ENCODE measurements at regions not wholly inside any gene's neighbourhood (a gene's known extent, or its start where the extent isn't known, plus 50 kb on each side); places are given as distances from the start of the nearest gene placed in this dataset.
A peak's percentile ranks its signal among the peaks of the same experiment; 100 is the strongest.

DNA sequence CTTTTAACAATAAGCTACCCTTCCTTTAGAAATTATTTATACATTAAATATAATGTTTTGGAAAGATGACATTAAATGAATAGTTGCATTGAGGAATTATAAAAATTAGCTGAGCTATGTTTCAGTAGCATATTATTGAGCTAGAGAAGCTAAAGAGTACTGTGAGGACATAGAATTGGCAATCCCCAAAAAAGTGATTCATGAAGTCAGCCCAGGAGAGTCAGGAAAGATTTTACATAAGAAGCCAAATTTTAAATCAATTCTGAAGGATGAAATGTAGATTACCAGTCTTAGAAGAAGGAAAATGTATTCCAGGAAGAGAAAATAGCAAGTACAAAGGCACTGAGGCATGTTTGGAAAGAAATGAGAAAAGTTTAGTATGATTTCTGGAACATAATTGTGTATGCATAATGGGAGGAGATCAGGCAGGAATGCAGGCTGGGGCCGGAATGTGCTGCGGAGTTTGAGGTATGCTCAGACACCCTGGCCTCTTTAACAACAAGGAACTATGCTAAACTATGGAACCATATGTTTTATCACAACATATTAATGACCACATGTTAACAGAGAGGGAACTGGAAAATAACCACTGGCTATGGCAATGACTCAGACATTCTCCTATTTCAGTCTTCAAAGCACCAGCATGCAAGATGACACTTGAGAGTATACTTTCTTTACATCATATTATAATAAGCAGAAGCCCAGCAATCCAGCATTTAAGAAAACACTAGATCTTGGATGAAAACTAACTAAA lies 103.3 kb upstream of the COL8A1 start:
- Mint-ChIP-seq H3K27ac (ENCODE audit: unreplicated experiment) (peak overlapping the region; percentile 81), H3K27me3 (ENCODE audit: low read depth, unreplicated experiment) (no peaks in the 10 kb centered on the region), H3K4me1 (ENCODE audit: low read depth, unreplicated experiment) (peaks cover 21% of the 10 kb centered on the region), H3K36me3 (ENCODE audit: low read depth, unreplicated experiment) (no peaks in the 10 kb centered on the region), H3K9me3 (ENCODE audit: unreplicated experiment) (peaks cover 5% of the 10 kb centered on the region), H3K4me3 (ENCODE audit: unreplicated experiment) (no peak overlapping the region)
- no peak overlapping the region for H3K4me3 ChIP-seq (ENCODE audit: insufficient read depth, low read depth, low read length)
- H3K9ac ChIP-seq (ENCODE audit: low read length) = no peak overlapping the region
- no peaks in the 10 kb centered on the region for H3K79me2 ChIP-seq (ENCODE audit: insufficient read depth, low read length)
- no peaks in the 10 kb centered on the region for H3K36me3 ChIP-seq (ENCODE audit: insufficient read depth, low read length)
- FAIRE-seq (peak; percentile 45), DNase-seq (ENCODE audit: low read depth) (peak; percentile 81)
- no peak for TF ChIP-seq EZH2 (IDR thresholded peaks at IDR 0.05; ENCODE audit: insufficient read depth, low read length)
- TF ChIP-seq, protein P1, sequence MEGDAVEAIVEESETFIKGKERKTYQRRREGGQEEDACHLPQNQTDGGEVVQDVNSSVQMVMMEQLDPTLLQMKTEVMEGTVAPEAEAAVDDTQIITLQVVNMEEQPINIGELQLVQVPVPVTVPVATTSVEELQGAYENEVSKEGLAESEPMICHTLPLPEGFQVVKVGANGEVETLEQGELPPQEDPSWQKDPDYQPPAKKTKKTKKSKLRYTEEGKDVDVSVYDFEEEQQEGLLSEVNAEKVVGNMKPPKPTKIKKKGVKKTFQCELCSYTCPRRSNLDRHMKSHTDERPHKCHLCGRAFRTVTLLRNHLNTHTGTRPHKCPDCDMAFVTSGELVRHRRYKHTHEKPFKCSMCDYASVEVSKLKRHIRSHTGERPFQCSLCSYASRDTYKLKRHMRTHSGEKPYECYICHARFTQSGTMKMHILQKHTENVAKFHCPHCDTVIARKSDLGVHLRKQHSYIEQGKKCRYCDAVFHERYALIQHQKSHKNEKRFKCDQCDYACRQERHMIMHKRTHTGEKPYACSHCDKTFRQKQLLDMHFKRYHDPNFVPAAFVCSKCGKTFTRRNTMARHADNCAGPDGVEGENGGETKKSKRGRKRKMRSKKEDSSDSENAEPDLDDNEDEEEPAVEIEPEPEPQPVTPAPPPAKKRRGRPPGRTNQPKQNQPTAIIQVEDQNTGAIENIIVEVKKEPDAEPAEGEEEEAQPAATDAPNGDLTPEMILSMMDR (IDR thresholded peaks at IDR 0.05; ENCODE audit: insufficient read depth, low read depth, low read length) = no peak
- peak overlapping the region; percentile 30 for H3K4me2 ChIP-seq (ENCODE audit: low read length)
- H3K9me3 ChIP-seq (ENCODE audit: insufficient read depth, low read depth, low read length) = no peaks in the 10 kb centered on the region
- H3K27ac ChIP-seq (ENCODE audit: low read depth, low read length) = peak overlapping the region; percentile 10
- H3K4me1 ChIP-seq (ENCODE audit: insufficient read depth, low read length) = peaks cover 9% of the 10 kb centered on the region
- H4K20me1 ChIP-seq (ENCODE audit: insufficient read depth, low read length) = no peaks in the 10 kb centered on the region
- no peak overlapping the region for H2AFZ ChIP-seq (ENCODE audit: low read depth, low read length)
- H3K27me3 ChIP-seq (ENCODE audit: insufficient read depth, low read length) = no peaks in the 10 kb centered on the region

GRCh38 chr3:99532246-99532645 lies 106.1 kb upstream of the COL8A1 start:
- H3K4me3 Mint-ChIP-seq (ENCODE audit: unreplicated experiment) = no peak overlapping the region
- no peaks in the 10 kb centered on the region for H3K9me3 ChIP-seq (ENCODE audit: insufficient read depth, low read depth, low read length)
- H3K9ac ChIP-seq (ENCODE audit: low read length) = no peak overlapping the region
- H3K27ac ChIP-seq (ENCODE audit: low read depth, low read length) = no peak overlapping the region
- H3K27ac Mint-ChIP-seq (ENCODE audit: unreplicated experiment) = peak overlapping the region; percentile 5
- no peaks in the 10 kb centered on the region for H3K27me3 ChIP-seq (ENCODE audit: insufficient read depth, low read length)
- H3K4me1 ChIP-seq (ENCODE audit: insufficient read depth, low read length) = peaks cover 17% of the 10 kb centered on the region
- FAIRE-seq (peak; percentile 9), DNase-seq (ENCODE audit: low read depth) (peak; percentile 55)
- no peaks in the 10 kb centered on the region for H4K20me1 ChIP-seq (ENCODE audit: insufficient read depth, low read length)
- H2AFZ ChIP-seq (ENCODE audit: low read depth, low read length) = no peak overlapping the region
- no peaks in the 10 kb centered on the region for H3K36me3 Mint-ChIP-seq (ENCODE audit: low read depth, unreplicated experiment)
- no peak overlapping the region for H3K4me3 ChIP-seq (ENCODE audit: insufficient read depth, low read depth, low read length)
- H3K4me1 Mint-ChIP-seq (ENCODE audit: low read depth, unreplicated experiment) = peaks cover 30% of the 10 kb centered on the region
- no peaks in the 10 kb centered on the region for H3K27me3 Mint-ChIP-seq (ENCODE audit: low read depth, unreplicated experiment)
- no peaks in the 10 kb centered on the region for H3K79me2 ChIP-seq (ENCODE audit: insufficient read depth, low read length)
- no peaks in the 10 kb centered on the region for H3K9me3 Mint-ChIP-seq (ENCODE audit: unreplicated experiment)
- H3K4me2 ChIP-seq (ENCODE audit: low read length) = no peak overlapping the region
- TF ChIP-seq, protein P1 (IDR thresholded peaks at IDR 0.05; ENCODE audit: insufficient read depth, low read depth, low read length) = peak; percentile 60
- TF ChIP-seq EZH2 (IDR thresholded peaks at IDR 0.05; ENCODE audit: insufficient read depth, low read length) = no peak
- no peaks in the 10 kb centered on the region for H3K36me3 ChIP-seq (ENCODE audit: insufficient read depth, low read length)

- FAIRE-seq (no peak), DNase-seq (ENCODE audit: low read depth) (no peak)
- H3K27ac Mint-ChIP-seq (ENCODE audit: unreplicated experiment) = no peak overlapping the region
- Histone ChIP-seq H3K4me1 (ENCODE audit: insufficient read depth, low read length) (peaks cover 11% of the 10 kb centered on the region), H3K79me2 (ENCODE audit: insufficient read depth, low read length) (no peaks in the 10 kb centered on the region), H3K9ac (ENCODE audit: low read length) (no peak overlapping the region), H3K4me3 (ENCODE audit: insufficient read depth, low read depth, low read length) (no peak overlapping the region), H3K36me3 (ENCODE audit: insufficient read depth, low read length) (no peaks in the 10 kb centered on the region), H4K20me1 (ENCODE audit: insufficient read depth, low read length) (no peaks in the 10 kb centered on the region), H3K4me2 (ENCODE audit: low read length) (no peak overlapping the region), H3K27me3 (ENCODE audit: insufficient read depth, low read length) (no peaks in the 10 kb centered on the region), H3K27ac (ENCODE audit: low read depth, low read length) (no peak overlapping the region), H2AFZ (ENCODE audit: low read depth, low read length) (no peak overlapping the region), H3K9me3 (ENCODE audit: insufficient read depth, low read depth, low read length) (no peaks in the 10 kb centered on the region)
- no peaks in the 10 kb centered on the region for H3K36me3 Mint-ChIP-seq (ENCODE audit: low read depth, unreplicated experiment)
- TF ChIP-seq, protein P1 (IDR thresholded peaks at IDR 0.05; ENCODE audit: insufficient read depth, low read depth, low read length) = no peak
- TF ChIP-seq EZH2 (IDR thresholded peaks at IDR 0.05; ENCODE audit: insufficient read depth, low read length) = no peak
- H3K4me1 Mint-ChIP-seq (ENCODE audit: low read depth, unreplicated experiment) = peaks cover 27% of the 10 kb centered on the region
- no peaks in the 10 kb centered on the region for H3K27me3 Mint-ChIP-seq (ENCODE audit: low read depth, unreplicated experiment)
- H3K9me3 Mint-ChIP-seq (ENCODE audit: unreplicated experiment) = peaks cover 3% of the 10 kb centered on the region
- H3K4me3 Mint-ChIP-seq (ENCODE audit: unreplicated experiment) = no peak overlapping the region
These were observed 109.1 kb upstream of the COL8A1 start for GRCh38 chr3:99529265-99529664.
